K562 (cell line): ENCODE measurements at regions not wholly inside any gene's neighbourhood (a gene's known extent, or its start where the extent isn't known, plus 50 kb on each side); places are given as distances from the start of the nearest gene placed in this dataset.

Experiments
- AFF4 ChIP-seq: sonication (generic); formaldehyde crosslinking; IDR thresholded peaks from 2 replicates; pipeline ENCODE4 v1.8.0; 2023; ENCODE audit warnings: mild to moderate bottlenecking, missing genetic modification reagents
- BRF1 ChIP-seq: IDR thresholded peaks from 3 replicates; pipeline ENCODE4 v1.6.1; 2011; ENCODE audit warnings: borderline replicate concordance, mild to moderate bottlenecking; ENCODE audit not compliant: insufficient read length; ENCODE audit errors: extremely low read depth
- CHD2 ChIP-seq: IDR thresholded peaks from 2 replicates; pipeline ENCODE4 v1.6.1; 2011; ENCODE audit warnings: low read depth, low read length
- CREBBP ChIP-seq: IDR thresholded peaks from one replicate; pipeline ENCODE4 v1.6.1; 2012; ENCODE audit warnings: low read depth, mild to moderate bottlenecking, control low read depth, inconsistent platforms, low read length
- CTBP1 ChIP-seq: fragments of 450-650 bp; IDR thresholded peaks from 2 replicates; pipeline ENCODE4 v1.6.1; 2016; ENCODE audit warnings: borderline replicate concordance
- DACH1 ChIP-seq: fragments of 450-650 bp; IDR thresholded peaks from 2 replicates; pipeline ENCODE4 v1.6.1; 2018; ENCODE audit not compliant: partially characterized antibody
- EP300 ChIP-seq: IDR thresholded peaks from 2 replicates; pipeline ENCODE4 v1.6.1; 2012; ENCODE audit warnings: low read length, improper control_type of control experiment
- FUS ChIP-seq: fragments of 200-400 bp; formaldehyde crosslinking; optimal IDR thresholded peaks from 2 replicates; pipeline ENCODE3; 2017; ENCODE audit warnings: low read depth, low read length
- KLF1 ChIP-seq: fragments of 450-650 bp; IDR thresholded peaks from 2 replicates; pipeline ENCODE4 v1.6.1; 2016; ENCODE audit warnings: missing genetic modification characterization, missing compliant biosample characterization
- MITF ChIP-seq: IDR thresholded peaks from 2 replicates; pipeline ENCODE4 v1.6.1; 2014; ENCODE audit warnings: antibody characterized with exemption
- NBN ChIP-seq: fragments of 450-650 bp; IDR thresholded peaks from 2 replicates; pipeline ENCODE4 v1.6.1; 2016; ENCODE audit warnings: low read depth, mild to moderate bottlenecking
- PBX2 ChIP-seq, 2 experiments: IDR thresholded peaks in 1 of 2; conservative IDR thresholded peaks in 1 of 2; 2 replicates each; pipeline ENCODE4 v1.6.1; 2016; ENCODE audit warnings: low read depth in 2 of 2, mild to moderate bottlenecking in 1 of 2, missing compliant biosample characterization in 1 of 2, missing genetic modification characterization in 1 of 2, moderate library complexity in 1 of 2
- POLR2G ChIP-seq: fragments of 200-400 bp; formaldehyde crosslinking; IDR thresholded peaks from 2 replicates; pipeline ENCODE4 v1.6.1; 2017; ENCODE audit warnings: low read depth, mild to moderate bottlenecking, antibody characterized with exemption, low read length, moderate library complexity
- RB1 ChIP-seq: fragments of 450-650 bp; IDR thresholded peaks from 2 replicates; pipeline ENCODE4 v1.6.1; 2017; ENCODE audit warnings: low read depth, mild to moderate bottlenecking
- SFPQ ChIP-seq: fragments of 200-400 bp; formaldehyde crosslinking; IDR thresholded peaks from 2 replicates; pipeline ENCODE4 v1.6.1; 2017; ENCODE audit warnings: mild to moderate bottlenecking, low read depth, low read length, moderate library complexity
- SMARCA4 ChIP-seq: fragments of 450-650 bp; IDR thresholded peaks from 2 replicates; pipeline ENCODE4 v1.6.1; 2016
- TAF9B ChIP-seq: fragments of 450-650 bp; IDR thresholded peaks from 2 replicates; pipeline ENCODE4 v1.6.1; 2018; ENCODE audit warnings: mild to moderate bottlenecking; ENCODE audit not compliant: partially characterized antibody
- TCF3 ChIP-seq: sonication (generic); formaldehyde crosslinking; IDR thresholded peaks from 2 replicates; pipeline ENCODE4 v1.4.0; 2020; ENCODE audit warnings: mild to moderate bottlenecking, missing genetic modification reagents
- ZNF24 ChIP-seq: fragments of 450-650 bp; IDR thresholded peaks from 2 replicates; pipeline ENCODE4 v1.6.1; 2016
- ZNF431 ChIP-seq: sonication (generic); formaldehyde crosslinking; IDR thresholded peaks from 2 replicates; pipeline ENCODE4 v1.8.0; 2022; ENCODE audit warnings: mild to moderate bottlenecking, missing genetic modification reagents
- ZNF699 ChIP-seq: fragments of 250-450 bp; sonication (Bioruptor Pico); IDR thresholded peaks from 2 replicates; pipeline ENCODE4 v1.8.0; 2021; ENCODE audit warnings: mild to moderate bottlenecking, moderate library complexity; ENCODE audit not compliant: insufficient replicate concordance

GRCh38 chr17:53662608-53663007, 160.1 kb upstream of the KIF2B start (continued):
- peak; percentile 49 for TF ChIP-seq DACH1
- no peak for TF ChIP-seq ZNF431
- TF ChIP-seq SFPQ: no peak
- TF ChIP-seq ZNF24: no peak
- peak; percentile 60; the same call in 1 of the 2 replicates for TF ChIP-seq EP300
- TF ChIP-seq RB1: no peak
- TF ChIP-seq BRF1: no peak
- 0 out of 2 replicates have a peak, but pooled peaks have one; percentile 18 for TF ChIP-seq CTBP1
- no peak for TF ChIP-seq PBX2 (CRISPR knock-in tag; IDR thresholded peaks at IDR 0.05; ENCODE audit: low read depth)
- peak; percentile 83 for TF ChIP-seq PBX2 (tag; conservative IDR thresholded peaks at IDR 0.05; ENCODE audit: low read depth)
- no peak for TF ChIP-seq CHD2
- no peak for TF ChIP-seq TAF9B
- TF ChIP-seq SMARCA4: peak; percentile 64
- TF ChIP-seq CREBBP: no peak
- TF ChIP-seq TCF3 (CRISPR knock-in tag): peak; percentile 63
- TF ChIP-seq NBN: no peak
- no peak for TF ChIP-seq AFF4
- no peak for TF ChIP-seq ZNF699
- 0 out of 2 replicates have a peak, but pooled peaks have one; percentile 39 for TF ChIP-seq KLF1 (tag)
- TF ChIP-seq POLR2G: no peak
- TF ChIP-seq MITF: no peak
- TF ChIP-seq FUS: no peak
